ENCODE measurements at regions not wholly inside any gene's neighbourhood (a gene's known extent, or its start where the extent isn't known, plus 50 kb on each side); places are given as distances from the start of the nearest gene placed in this dataset.

- TF ChIP-seq TARDBP (CRISPR knock-in tag; IDR thresholded peaks at IDR 0.05), result no peak
- TF ChIP-seq CTCF (CRISPR knock-in tag; IDR thresholded peaks at IDR 0.05), result no peak
- TF ChIP-seq MAFK (conservative IDR thresholded peaks at IDR 0.05 in 1 of 2, IDR thresholded peaks at IDR 0.05 in 1 of 2; ENCODE audit: low read length in 2 of 2), result no peak
- no peak for TF ChIP-seq NPAS2 (CRISPR knock-in tag; IDR thresholded peaks at IDR 0.05; ENCODE audit: borderline replicate concordance)
- no peak for TF ChIP-seq SMARCC2 (IDR thresholded peaks at IDR 0.05)
- no peak for TF ChIP-seq POLR2A (IDR thresholded peaks at IDR 0.05; ENCODE audit: insufficient read depth in 1 of 2, low read depth in 2 of 2, low read length in 2 of 2)
Observed at GRCh38 chr4:64756016-64756415, 346.8 kb upstream of the TECRL start.

Measured in HepG2 (cell line).